Ishikawa (cell line): ENCODE measurements at regions not wholly inside any gene's neighbourhood (a gene's known extent, or its start where the extent isn't known, plus 50 kb on each side); places are given as distances from the start of the nearest gene placed in this dataset.

Experiments
- CEBPB ChIP-seq: IDR thresholded peaks from 2 replicates; pipeline ENCODE4 v1.6.1; 2012
- CREB1 ChIP-seq: IDR thresholded peaks from 2 replicates; pipeline ENCODE4 v1.6.1; 2012; ENCODE audit warnings: low read depth
- EGR1 ChIP-seq: IDR thresholded peaks from 2 replicates; pipeline ENCODE4 v1.6.1; 2012
- EP300 ChIP-seq: IDR thresholded peaks from 2 replicates; pipeline ENCODE4 v1.6.1; 2012; ENCODE audit warnings: borderline replicate concordance
- RAD21 ChIP-seq: IDR thresholded peaks from 2 replicates; pipeline ENCODE4 v1.6.1; 2012; ENCODE audit warnings: low read depth
- TAF1 ChIP-seq: IDR thresholded peaks from 2 replicates; pipeline ENCODE4 v1.6.1; 2012; ENCODE audit warnings: low read depth, mild to moderate bottlenecking
- TCF12 ChIP-seq: IDR thresholded peaks from 2 replicates; pipeline ENCODE4 v1.6.1; 2012; ENCODE audit warnings: low read depth
- TEAD4 ChIP-seq: IDR thresholded peaks from 2 replicates; pipeline ENCODE4 v1.6.1; 2012
- YY1 ChIP-seq: IDR thresholded peaks from 2 replicates; pipeline ENCODE4 v1.6.1; 2012; ENCODE audit warnings: low read depth
- ZBTB7A ChIP-seq: IDR thresholded peaks from 2 replicates; pipeline ENCODE4 v1.6.1; 2012; ENCODE audit warnings: low read depth
- TF ChIP-seq, protein P1 (sequence below): IDR thresholded peaks from 2 replicates; pipeline ENCODE4 v1.6.1; 2012
- TF ChIP-seq, protein P2 (sequence below): IDR thresholded peaks from 2 replicates; pipeline ENCODE4 v1.6.1; 2012; ENCODE audit warnings: low read depth, mild to moderate bottlenecking
- TF ChIP-seq, protein P3 (sequence below): IDR thresholded peaks from 2 replicates; pipeline ENCODE4 v1.6.1; 2012

DNA sequence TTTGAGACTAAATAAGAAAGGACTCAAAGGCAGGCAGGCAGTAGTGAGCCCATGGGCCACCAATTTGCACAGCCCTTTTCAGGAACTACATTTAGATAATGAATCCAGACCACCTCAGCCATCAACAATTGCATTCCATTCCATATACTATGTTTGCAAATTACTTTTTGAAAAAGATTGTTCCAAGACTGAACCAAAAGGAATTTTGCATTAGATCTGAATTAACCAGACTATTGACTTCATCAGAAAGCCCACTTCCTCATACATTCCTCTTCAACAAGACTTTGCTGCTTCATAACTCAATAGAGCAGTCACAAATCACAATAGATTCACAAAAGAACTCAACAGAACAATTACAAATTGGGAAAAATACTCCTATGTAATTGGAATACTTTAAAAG, 229.1 kb downstream of the SIM1 start:
- TF ChIP-seq RAD21 (no peak), TEAD4 (no peak), TAF1 (no peak), EGR1 (no peak), EP300 (no peak), YY1 (no peak), CREB1 (no peak), TCF12 (no peak), CEBPB (no peak), ZBTB7A (no peak)
- TF ChIP-seq, protein P1, sequence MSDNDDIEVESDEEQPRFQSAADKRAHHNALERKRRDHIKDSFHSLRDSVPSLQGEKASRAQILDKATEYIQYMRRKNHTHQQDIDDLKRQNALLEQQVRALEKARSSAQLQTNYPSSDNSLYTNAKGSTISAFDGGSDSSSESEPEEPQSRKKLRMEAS, result no peak
- TF ChIP-seq, protein P2, sequence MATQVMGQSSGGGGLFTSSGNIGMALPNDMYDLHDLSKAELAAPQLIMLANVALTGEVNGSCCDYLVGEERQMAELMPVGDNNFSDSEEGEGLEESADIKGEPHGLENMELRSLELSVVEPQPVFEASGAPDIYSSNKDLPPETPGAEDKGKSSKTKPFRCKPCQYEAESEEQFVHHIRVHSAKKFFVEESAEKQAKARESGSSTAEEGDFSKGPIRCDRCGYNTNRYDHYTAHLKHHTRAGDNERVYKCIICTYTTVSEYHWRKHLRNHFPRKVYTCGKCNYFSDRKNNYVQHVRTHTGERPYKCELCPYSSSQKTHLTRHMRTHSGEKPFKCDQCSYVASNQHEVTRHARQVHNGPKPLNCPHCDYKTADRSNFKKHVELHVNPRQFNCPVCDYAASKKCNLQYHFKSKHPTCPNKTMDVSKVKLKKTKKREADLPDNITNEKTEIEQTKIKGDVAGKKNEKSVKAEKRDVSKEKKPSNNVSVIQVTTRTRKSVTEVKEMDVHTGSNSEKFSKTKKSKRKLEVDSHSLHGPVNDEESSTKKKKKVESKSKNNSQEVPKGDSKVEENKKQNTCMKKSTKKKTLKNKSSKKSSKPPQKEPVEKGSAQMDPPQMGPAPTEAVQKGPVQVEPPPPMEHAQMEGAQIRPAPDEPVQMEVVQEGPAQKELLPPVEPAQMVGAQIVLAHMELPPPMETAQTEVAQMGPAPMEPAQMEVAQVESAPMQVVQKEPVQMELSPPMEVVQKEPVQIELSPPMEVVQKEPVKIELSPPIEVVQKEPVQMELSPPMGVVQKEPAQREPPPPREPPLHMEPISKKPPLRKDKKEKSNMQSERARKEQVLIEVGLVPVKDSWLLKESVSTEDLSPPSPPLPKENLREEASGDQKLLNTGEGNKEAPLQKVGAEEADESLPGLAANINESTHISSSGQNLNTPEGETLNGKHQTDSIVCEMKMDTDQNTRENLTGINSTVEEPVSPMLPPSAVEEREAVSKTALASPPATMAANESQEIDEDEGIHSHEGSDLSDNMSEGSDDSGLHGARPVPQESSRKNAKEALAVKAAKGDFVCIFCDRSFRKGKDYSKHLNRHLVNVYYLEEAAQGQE, result no peak
- TF ChIP-seq, protein P3, sequence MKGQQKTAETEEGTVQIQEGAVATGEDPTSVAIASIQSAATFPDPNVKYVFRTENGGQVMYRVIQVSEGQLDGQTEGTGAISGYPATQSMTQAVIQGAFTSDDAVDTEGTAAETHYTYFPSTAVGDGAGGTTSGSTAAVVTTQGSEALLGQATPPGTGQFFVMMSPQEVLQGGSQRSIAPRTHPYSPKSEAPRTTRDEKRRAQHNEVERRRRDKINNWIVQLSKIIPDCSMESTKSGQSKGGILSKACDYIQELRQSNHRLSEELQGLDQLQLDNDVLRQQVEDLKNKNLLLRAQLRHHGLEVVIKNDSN, result no peak
